ENCODE measurements at regions not wholly inside any gene's neighbourhood (a gene's known extent, or its start where the extent isn't known, plus 50 kb on each side); places are given as distances from the start of the nearest gene placed in this dataset.

DNA sequence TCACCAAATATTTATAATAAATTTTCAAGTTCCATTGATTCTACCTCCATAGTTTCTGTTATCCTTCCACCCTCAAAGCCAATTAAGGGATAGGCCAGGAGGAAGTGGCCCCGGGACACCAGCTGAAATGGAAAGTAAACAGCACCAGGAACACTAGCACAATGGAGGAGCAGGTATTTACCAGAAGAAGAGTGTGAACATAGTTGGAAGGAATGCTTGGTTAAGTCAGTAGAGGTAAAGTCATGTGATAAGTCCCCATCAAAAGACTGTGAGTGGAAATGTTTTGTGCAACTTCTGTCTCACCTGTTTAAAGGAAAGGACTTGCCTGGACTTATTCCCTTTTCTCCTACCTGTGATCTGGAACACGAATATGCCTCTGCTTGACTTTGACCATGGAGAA is 146.7 kb upstream of the RAI14 start:
- no peak for TF ChIP-seq POLR2A (IDR thresholded peaks at IDR 0.05; ENCODE audit: extremely low read depth, insufficient read length)
- TF ChIP-seq, protein P1, sequence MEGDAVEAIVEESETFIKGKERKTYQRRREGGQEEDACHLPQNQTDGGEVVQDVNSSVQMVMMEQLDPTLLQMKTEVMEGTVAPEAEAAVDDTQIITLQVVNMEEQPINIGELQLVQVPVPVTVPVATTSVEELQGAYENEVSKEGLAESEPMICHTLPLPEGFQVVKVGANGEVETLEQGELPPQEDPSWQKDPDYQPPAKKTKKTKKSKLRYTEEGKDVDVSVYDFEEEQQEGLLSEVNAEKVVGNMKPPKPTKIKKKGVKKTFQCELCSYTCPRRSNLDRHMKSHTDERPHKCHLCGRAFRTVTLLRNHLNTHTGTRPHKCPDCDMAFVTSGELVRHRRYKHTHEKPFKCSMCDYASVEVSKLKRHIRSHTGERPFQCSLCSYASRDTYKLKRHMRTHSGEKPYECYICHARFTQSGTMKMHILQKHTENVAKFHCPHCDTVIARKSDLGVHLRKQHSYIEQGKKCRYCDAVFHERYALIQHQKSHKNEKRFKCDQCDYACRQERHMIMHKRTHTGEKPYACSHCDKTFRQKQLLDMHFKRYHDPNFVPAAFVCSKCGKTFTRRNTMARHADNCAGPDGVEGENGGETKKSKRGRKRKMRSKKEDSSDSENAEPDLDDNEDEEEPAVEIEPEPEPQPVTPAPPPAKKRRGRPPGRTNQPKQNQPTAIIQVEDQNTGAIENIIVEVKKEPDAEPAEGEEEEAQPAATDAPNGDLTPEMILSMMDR (IDR thresholded peaks at IDR 0.05; ENCODE audit: low read depth, low read length), result no peak
- TF ChIP-seq MYC (IDR thresholded peaks at IDR 0.05; ENCODE audit: low read depth, low read length), result no peak
- TF ChIP-seq, protein P2, sequence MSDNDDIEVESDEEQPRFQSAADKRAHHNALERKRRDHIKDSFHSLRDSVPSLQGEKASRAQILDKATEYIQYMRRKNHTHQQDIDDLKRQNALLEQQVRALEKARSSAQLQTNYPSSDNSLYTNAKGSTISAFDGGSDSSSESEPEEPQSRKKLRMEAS (IDR thresholded peaks at IDR 0.05; ENCODE audit: low read depth, low read length), result no peak
